ACC112 (cell line): ENCODE measurements at regions not wholly inside any gene's neighbourhood (a gene's known extent, or its start where the extent isn't known, plus 50 kb on each side); places are given as distances from the start of the nearest gene placed in this dataset.

Experiments used
- H2AFZ ChIP-seq: fragments of 200-600 bp; sonication (generic); one replicate; pipeline ENCODE4 v1.6.0; 2017; ENCODE audit warnings: antibody characterized with exemption, low read length; ENCODE audit not compliant: unreplicated experiment
- H3K27ac ChIP-seq: fragments of 200-600 bp; sonication (generic); 2 replicates; pipeline ENCODE4 v1.5.1; 2014; ENCODE audit warnings: low read depth, mild to moderate bottlenecking, antibody characterized with exemption, low read length, moderate library complexity
- H3K27me3 ChIP-seq: fragments of 200-600 bp; sonication (generic); 2 replicates; pipeline ENCODE4 v1.6.1; 2014; ENCODE audit warnings: mild to moderate bottlenecking, antibody characterized with exemption, low read length, moderate library complexity, mixed read lengths; ENCODE audit not compliant: insufficient read depth
- H3K36me3 ChIP-seq: fragments of 200-600 bp; sonication (generic); 2 replicates; pipeline ENCODE4 v1.6.1; 2016; ENCODE audit warnings: mild to moderate bottlenecking, antibody characterized with exemption, low read length, moderate library complexity, mixed read lengths; ENCODE audit not compliant: insufficient read depth
- H3K4me1 ChIP-seq: fragments of 200-600 bp; sonication (generic); one replicate; pipeline ENCODE4 v1.6.1; 2016; ENCODE audit warnings: low read length, mixed read lengths; ENCODE audit not compliant: insufficient read depth, unreplicated experiment, control insufficient read depth
- H3K4me3 ChIP-seq: fragments of 200-600 bp; sonication (generic); 2 replicates; pipeline ENCODE4 v1.5.1; 2014; ENCODE audit warnings: mild to moderate bottlenecking, low read depth, low read length
- H3K79me2 ChIP-seq: fragments of 200-600 bp; sonication (generic); one replicate; pipeline ENCODE4 v1.6.0; 2016; ENCODE audit warnings: low read length; ENCODE audit not compliant: control insufficient read depth, unreplicated experiment, insufficient read depth

DNA sequence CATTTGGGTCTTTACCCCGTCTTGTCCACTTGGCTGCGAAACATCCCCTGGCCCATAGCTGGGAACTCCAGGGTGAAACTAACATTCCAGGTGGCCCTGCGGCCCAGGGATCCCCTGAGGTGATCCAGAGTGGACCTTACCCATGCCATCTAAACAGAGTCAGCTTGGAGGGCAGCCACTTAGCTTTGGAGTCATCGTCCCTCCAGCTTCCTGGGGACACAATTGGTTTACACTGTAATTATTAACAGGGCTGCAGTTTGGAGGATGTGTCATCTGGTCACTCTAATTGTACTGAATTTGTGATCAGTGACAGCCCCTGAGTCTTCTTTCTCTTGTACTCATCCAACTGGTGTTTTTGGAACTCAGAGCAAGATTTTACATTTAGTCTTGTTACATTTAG lies 149.9 kb downstream of the ENGASE start:
- no peak overlapping the region for H2AFZ ChIP-seq
- peaks cover 82% of the 10 kb centered on the region for H3K27me3 ChIP-seq
- H3K36me3 ChIP-seq = no peaks in the 10 kb centered on the region
- H3K4me1 ChIP-seq = no peaks in the 10 kb centered on the region
- no peak overlapping the region for H3K27ac ChIP-seq
- no peak overlapping the region for H3K4me3 ChIP-seq
- H3K79me2 ChIP-seq = no peaks in the 10 kb centered on the region

DNA sequence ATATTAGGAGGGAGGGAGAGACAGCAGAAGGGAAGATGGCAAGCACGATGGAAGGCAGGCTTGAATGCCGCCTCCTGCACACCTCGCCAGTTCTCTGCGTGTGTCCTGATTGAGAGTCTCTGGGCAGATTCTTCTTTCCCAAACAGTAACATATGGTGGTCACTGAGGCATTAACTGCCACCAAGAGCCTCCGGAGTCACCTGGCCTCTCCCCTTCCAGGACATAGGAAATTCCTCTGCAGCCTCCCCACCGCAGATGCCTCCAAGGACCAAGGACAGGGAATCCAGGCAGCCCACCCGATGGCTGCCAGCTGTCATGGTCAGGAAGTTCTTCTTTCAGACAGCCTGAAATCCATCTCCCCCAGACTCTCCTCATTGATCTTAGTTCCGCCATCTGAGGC lies 149.3 kb downstream of the ENGASE start:
- H3K27ac ChIP-seq = no peak overlapping the region
- H3K27me3 ChIP-seq = peaks cover 88% of the 10 kb centered on the region
- no peaks in the 10 kb centered on the region for H3K79me2 ChIP-seq

GRCh38 chr17:79223471-79223870 lies 148.8 kb downstream of the ENGASE start:
- H3K27me3 ChIP-seq = peaks cover 92% of the 10 kb centered on the region
- H3K4me1 ChIP-seq = no peaks in the 10 kb centered on the region
- H3K27ac ChIP-seq = no peak overlapping the region

More for the DNA sequence above, 149.3 kb downstream of the ENGASE start:
- Histone ChIP-seq H3K4me1 (no peaks in the 10 kb centered on the region), H2AFZ (no peak overlapping the region), H3K36me3 (no peaks in the 10 kb centered on the region), H3K4me3 (no peak overlapping the region)

DNA sequence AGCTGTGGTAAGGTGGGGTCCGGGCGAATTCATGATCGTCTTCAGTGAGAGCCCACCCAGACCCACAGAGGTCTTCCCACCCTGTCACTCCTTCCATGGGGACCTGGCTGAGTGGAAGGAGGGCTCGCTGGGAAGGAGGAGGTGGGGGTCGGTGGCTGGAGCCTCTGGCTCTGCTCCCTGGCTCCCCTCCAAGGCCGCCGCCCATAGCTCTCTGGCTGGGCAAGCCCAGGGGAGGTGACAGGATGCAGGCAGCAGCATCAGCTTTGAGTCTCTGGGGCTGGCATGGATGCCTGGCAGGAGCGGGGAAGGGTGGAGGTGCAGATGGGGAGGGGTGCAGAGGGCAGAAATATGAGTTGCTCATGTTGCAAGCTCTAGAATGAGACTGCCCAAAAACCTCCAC lies 147.0 kb downstream of the ENGASE start:
- Histone ChIP-seq H3K36me3 (no peaks in the 10 kb centered on the region), H3K4me1 (no peaks in the 10 kb centered on the region), H3K4me3 (no peak overlapping the region), H2AFZ (no peak overlapping the region), H3K27me3 (peaks cover 97% of the 10 kb centered on the region), H3K79me2 (no peaks in the 10 kb centered on the region), H3K27ac (no peak overlapping the region)

More at GRCh38 chr17:79223471-79223870, 148.8 kb downstream of the ENGASE start:
- Histone ChIP-seq H3K4me3 (no peak overlapping the region), H3K79me2 (no peaks in the 10 kb centered on the region), H3K36me3 (no peaks in the 10 kb centered on the region), H2AFZ (no peak overlapping the region)

- no peaks in the 10 kb centered on the region for H3K4me1 ChIP-seq
- 0 out of 2 replicates have a peak overlapping the region, but pooled peaks have one; percentile 2 for H3K4me3 ChIP-seq
- no peaks in the 10 kb centered on the region for H3K36me3 ChIP-seq
- peaks cover 97% of the 10 kb centered on the region for H3K27me3 ChIP-seq
- H3K27ac ChIP-seq = no peak overlapping the region
- no peaks in the 10 kb centered on the region for H3K79me2 ChIP-seq
- H2AFZ ChIP-seq = no peak overlapping the region
Observed at GRCh38 chr17:79220713-79221291, 146.2 kb downstream of the ENGASE start.

- Histone ChIP-seq H3K36me3 (no peaks in the 10 kb centered on the region), H3K27me3 (peaks cover 97% of the 10 kb centered on the region), H2AFZ (no peak overlapping the region), H3K27ac (no peak overlapping the region), H3K4me3 (0 out of 2 replicates have a peak overlapping the region, but pooled peaks have one; percentile 2), H3K4me1 (no peaks in the 10 kb centered on the region), H3K79me2 (no peaks in the 10 kb centered on the region)
Observed at GRCh38 chr17:79220201-79220712, 145.6 kb downstream of the ENGASE start.

- no peaks in the 10 kb centered on the region for H3K36me3 ChIP-seq
- no peaks in the 10 kb centered on the region for H3K79me2 ChIP-seq
- no peak overlapping the region for H3K27ac ChIP-seq
- H3K4me3 ChIP-seq = no peak overlapping the region
- peaks cover 98% of the 10 kb centered on the region for H3K27me3 ChIP-seq
- H3K4me1 ChIP-seq = no peaks in the 10 kb centered on the region
- H2AFZ ChIP-seq = no peak overlapping the region
Observed at GRCh38 chr17:79219208-79219935, 144.7 kb downstream of the ENGASE start.

- Histone ChIP-seq H3K27ac (no peak overlapping the region), H3K4me1 (no peaks in the 10 kb centered on the region)
Observed at GRCh38 chr17:79218825-79219200, 144.2 kb downstream of the ENGASE start.

DNA sequence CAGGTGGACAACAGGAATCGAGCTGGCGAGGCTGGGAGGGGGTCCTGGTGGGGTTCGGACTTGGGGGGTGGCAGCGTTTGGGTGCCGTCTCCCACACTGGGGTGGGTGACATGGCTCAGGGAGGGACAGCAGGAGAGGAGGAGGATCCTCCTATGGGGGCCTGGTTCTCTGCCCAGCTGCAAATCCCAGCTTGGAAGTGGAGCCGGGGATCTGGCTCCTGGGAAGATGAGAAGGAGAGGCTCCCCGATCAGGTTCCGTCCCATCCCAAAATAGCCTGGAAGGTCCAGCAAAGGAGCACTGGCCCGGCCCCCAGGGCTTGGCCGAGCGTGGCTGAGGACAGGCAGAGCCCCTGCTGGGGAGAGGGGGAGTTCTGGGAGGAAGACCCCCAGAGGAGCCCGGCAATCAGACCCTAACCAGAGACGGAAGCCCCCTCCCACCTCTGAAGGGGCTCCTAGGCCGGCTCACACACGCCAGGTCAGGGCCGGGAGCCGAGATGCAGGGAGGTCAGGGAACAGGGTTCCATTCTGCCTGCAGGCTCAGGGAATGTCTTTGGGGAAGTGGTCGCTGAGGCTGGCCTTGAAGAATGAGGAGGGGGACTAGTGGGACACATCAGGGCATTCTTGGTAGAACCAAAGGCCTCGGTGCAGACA lies 143.7 kb downstream of the ENGASE start:
- H3K79me2 ChIP-seq = no peaks in the 10 kb centered on the region
- H3K27me3 ChIP-seq = peaks cover 98% of the 10 kb centered on the region
- H3K4me1 ChIP-seq = no peaks in the 10 kb centered on the region

More at GRCh38 chr17:79218825-79219200, 144.2 kb downstream of the ENGASE start:
- H2AFZ ChIP-seq = no peak overlapping the region
- H3K27me3 ChIP-seq = peaks cover 98% of the 10 kb centered on the region
- H3K36me3 ChIP-seq = no peaks in the 10 kb centered on the region
- no peaks in the 10 kb centered on the region for H3K79me2 ChIP-seq
- no peak overlapping the region for H3K4me3 ChIP-seq

DNA sequence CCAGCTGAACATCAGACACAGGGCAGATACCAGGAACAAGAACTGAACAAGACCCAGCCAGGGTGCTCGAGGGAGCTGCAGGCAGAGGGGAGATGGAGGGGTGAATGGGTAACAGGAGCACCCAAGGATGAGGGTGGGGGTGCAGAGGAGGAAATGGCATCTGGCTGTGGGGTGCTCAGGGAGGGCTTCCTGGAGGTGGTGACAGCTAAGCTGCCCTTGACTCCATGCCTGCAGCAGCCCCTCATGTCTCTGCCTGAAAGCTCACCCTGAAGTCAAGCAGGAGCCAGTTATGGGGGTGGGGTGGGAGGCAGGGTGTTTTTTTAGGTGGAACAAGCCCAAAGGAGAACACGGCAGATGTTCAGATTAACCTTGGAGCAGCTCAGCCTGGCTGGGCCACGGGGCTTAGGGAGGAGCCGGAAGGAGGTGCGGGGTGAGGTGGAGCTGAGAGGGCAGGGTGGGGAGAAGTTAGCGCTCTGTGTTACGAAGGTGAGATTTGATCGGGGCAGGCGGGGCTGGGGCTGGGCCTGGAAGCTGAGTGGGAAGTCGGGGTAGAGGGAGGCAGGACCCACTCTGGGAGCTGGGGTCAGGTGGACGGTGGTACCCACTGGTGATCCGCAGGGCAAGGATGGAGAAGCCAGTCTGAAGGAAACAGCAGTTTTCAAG lies 143.0 kb downstream of the ENGASE start:
- Histone ChIP-seq H3K36me3 (no peaks in the 10 kb centered on the region), H3K79me2 (no peaks in the 10 kb centered on the region), H3K4me3 (no peak overlapping the region), H2AFZ (no peak overlapping the region), H3K4me1 (no peaks in the 10 kb centered on the region), H3K27me3 (peaks cover 96% of the 10 kb centered on the region), H3K27ac (no peak overlapping the region)

More for the DNA sequence above, 143.7 kb downstream of the ENGASE start:
- no peak overlapping the region for H2AFZ ChIP-seq
- no peaks in the 10 kb centered on the region for H3K36me3 ChIP-seq
- H3K27ac ChIP-seq = no peak overlapping the region
- H3K4me3 ChIP-seq = no peak overlapping the region
